DMS 273 (cell line): ENCODE measurements at regions not wholly inside any gene's neighbourhood (a gene's known extent, or its start where the extent isn't known, plus 50 kb on each side); places are given as distances from the start of the nearest gene placed in this dataset.

ENCODE experiments used
- DNase-seq: peaks from one replicate; lab custom pipeline; 2025; ENCODE audit not compliant: unreplicated experiment; lab: John Stamatoyannopoulos, UW

- DNase-seq = no peak
Measured at GRCh38 chr13:36750046-36750445, 69.0 kb upstream of the RFXAP start.

GRCh38 chr13:36750461-36750860 is 68.6 kb upstream of the RFXAP start:
- no peak for DNase-seq

- DNase-seq = no peak
Measured at GRCh38 chr13:36750946-36751345, 68.1 kb upstream of the RFXAP start.

GRCh38 chr13:36752673-36753072 is 66.3 kb upstream of the RFXAP start:
- DNase-seq = no peak

GRCh38 chr13:36753176-36753575 is 65.8 kb upstream of the RFXAP start:
- peak; percentile 3 for DNase-seq

- peak; percentile 77 for DNase-seq
Measured at GRCh38 chr13:36758345-36758744, 60.7 kb upstream of the RFXAP start.

GRCh38 chr13:36763126-36763722 is 55.8 kb upstream of the RFXAP start:
- DNase-seq = peak; percentile 6

GRCh38 chr13:36764536-36764935 is 54.5 kb upstream of the RFXAP start:
- no peak for DNase-seq

GRCh38 chr13:36764957-36765356 is 54.1 kb upstream of the RFXAP start:
- peak; percentile 13 for DNase-seq

GRCh38 chr13:36766295-36766694 is 52.7 kb upstream of the RFXAP start:
- no peak for DNase-seq

GRCh38 chr13:36767276-36767675 is 51.7 kb upstream of the RFXAP start:
- DNase-seq = no peak

- no peak for DNase-seq
Measured at GRCh38 chr13:36769126-36769525, 49.9 kb upstream of the RFXAP start.
